Stimulated activated CD8-positive, alpha-beta memory T cell treated with anti-CD3 and anti-CD28 coated beads, Interleukin-2, amount 100 ng/mL, for 48 hours (primary cell): ENCODE measurements at regions not wholly inside any gene's neighbourhood (a gene's known extent, or its start where the extent isn't known, plus 50 kb on each side); places are given as distances from the start of the nearest gene placed in this dataset.
"Not testable (repeated sequence)": the region's sequence is repeated elsewhere in the genome, so short reads cannot be mapped to it uniquely, and the experiment has no call there.

Experiments
- DNase-seq, 2 donors: peaks; one replicate each; pipeline ENCODE4 v3.0.0-alpha.2; 2020; ENCODE audit warnings: low read depth in 2 of 2

GRCh38 chr2:173547499-173547898 is 192.8 kb downstream of the CDCA7 start:
- DNase-seq = no peak

GRCh38 chr2:173550143-173550542 is 195.5 kb downstream of the CDCA7 start:
- DNase-seq = no peak

DNA sequence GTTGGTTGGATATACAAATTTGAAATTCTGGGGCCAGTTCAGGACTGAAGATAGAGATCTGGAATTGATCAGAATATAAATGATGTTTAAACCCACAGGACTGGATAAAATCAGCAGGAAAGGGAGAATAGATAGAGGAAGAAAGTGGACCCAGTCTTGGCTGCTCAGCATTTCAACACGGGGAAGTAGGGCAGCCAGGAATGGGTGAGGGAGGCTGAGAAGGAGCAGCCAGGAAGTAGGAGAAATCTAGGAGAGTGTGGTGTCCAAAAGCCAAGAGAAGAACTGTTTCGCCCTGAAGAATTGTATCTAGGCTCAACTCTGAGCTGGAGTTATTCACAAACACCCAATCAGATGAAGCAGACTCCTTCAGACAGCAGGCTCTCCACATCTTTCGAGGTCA is 197.9 kb downstream of the CDCA7 start:
- no peak for DNase-seq

- no peak for DNase-seq
Observed at GRCh38 chr2:173553593-173553992, 198.9 kb downstream of the CDCA7 start.

DNA sequence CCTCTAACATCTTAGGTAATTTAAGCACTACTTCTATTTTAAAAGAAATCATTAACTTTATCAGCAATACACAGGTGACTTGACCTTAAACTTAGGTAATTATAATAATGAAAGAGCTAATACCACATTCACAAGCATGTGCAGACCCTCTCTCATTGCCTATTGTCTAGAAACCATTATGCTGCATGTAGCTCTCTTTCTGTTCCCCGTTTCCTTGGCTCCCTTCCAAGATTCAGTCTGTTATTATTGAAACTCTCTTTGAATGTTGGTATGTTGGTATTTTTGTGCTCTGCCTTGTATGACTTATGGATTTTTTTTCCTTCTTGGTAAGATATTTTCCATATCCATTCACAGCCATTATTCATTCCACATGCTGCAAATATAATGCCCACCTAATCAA is 201.2 kb downstream of the CDCA7 start:
- DNase-seq = no peak

- no peak for DNase-seq
Observed at GRCh38 chr2:173556816-173557215, 202.1 kb downstream of the CDCA7 start.

DNA sequence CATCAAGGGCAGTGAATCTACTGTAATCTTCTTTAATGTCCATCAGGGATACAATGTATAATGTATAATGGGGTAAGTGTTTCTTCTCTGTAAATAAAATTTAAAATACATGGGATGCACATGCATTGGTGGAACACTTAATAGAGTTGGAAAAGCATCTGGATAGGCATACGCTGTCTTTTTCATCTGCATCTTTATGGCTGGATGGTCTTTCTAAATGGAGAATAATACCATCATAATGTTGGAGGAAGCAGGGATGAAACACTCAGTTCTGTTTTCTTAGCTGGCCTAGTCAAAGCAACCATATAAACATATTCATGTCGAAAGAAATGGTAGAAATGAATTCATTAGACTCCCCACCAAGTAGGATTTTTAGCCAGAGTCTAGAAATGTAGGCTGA is 202.8 kb downstream of the CDCA7 start:
- no peak for DNase-seq

DNA sequence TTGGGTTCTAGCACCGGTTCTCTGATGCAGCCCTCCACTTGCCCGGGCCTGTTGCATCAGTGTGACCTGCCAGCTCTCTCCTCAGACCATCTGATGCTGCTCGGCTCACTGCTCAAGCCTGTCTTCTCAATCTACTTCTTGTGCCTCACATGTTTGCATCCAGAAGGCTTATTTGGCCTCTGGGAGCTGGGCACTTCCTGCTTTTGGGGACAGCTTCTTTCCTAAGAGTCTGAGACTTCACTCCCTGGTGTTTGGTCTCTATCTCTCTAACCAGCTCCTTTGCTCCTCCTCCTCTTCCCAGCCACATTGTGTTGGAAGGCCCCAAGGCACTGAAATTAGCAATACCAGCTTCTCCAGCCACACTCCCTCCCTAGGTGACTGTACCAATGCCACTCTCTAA is 212.8 kb downstream of the CDCA7 start:
- DNase-seq = no peak

- no peak for DNase-seq
Observed at GRCh38 chr2:173568054-173568453, 213.4 kb downstream of the CDCA7 start.

DNA sequence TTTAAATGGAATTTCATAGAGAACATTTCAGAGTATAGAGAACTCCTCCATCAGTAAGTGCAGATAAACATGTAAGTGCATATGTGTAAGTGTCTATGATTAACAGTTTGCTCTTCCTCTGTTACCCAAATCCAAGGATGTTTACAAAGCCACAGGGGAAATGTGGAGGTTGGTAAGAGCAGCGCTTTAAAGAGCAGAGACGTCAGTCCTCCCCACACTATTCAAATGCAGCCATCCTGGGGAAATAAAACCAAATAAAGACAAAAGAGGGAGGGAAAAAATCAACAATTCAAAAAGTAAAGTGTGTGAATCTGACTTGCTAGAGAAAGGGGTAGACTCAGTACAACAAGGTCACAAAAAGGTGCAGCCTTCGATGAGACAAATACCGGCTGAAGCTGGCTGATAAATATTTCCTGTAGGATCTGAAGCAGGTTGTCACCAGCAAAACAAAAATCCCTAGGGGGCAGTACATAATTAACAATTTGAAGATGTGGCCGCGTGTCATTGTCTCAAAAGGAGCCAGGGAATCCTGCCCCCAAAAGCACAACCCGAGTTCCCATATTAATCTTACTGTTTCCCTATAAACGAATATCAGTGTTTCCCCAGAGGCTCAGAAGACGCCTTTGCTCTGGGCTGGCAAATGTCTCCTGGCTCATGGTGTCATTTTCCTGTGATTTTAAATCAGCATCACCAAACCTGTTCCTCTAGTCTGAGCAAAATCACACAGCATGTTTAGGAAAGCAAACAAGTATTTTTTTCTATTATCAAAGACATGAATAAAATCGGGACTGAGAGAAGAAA is 216.5 kb downstream of the CDCA7 start:
- no peak for DNase-seq

GRCh38 chr2:173571887-173572680 is 217.4 kb downstream of the CDCA7 start:
- no peak for DNase-seq

GRCh38 chr2:173572848-173573247 is 218.2 kb downstream of the CDCA7 start:
- DNase-seq = no peak

DNA sequence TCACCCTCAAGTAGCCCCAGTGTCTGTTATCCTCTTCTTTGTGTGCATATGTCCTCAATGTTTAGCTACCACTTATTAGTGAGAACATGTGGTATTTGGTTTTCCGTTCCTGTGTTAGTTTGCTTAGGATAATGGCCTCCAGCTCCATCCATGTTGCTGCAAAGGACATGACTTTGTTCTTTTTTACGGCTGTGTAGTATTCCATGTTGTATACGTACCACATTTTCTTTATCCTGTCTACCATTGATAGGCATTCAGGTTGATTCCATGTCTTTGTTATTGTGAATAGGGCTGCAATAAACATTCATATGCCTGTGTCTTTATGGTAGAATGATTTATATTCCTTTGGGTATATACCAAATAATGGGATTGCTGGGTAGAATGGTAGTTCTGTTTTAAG is 219.1 kb downstream of the CDCA7 start:
- not testable (repeated sequence) for DNase-seq

- DNase-seq = no peak
Observed at GRCh38 chr2:173574324-173575112, 219.8 kb downstream of the CDCA7 start.

DNA sequence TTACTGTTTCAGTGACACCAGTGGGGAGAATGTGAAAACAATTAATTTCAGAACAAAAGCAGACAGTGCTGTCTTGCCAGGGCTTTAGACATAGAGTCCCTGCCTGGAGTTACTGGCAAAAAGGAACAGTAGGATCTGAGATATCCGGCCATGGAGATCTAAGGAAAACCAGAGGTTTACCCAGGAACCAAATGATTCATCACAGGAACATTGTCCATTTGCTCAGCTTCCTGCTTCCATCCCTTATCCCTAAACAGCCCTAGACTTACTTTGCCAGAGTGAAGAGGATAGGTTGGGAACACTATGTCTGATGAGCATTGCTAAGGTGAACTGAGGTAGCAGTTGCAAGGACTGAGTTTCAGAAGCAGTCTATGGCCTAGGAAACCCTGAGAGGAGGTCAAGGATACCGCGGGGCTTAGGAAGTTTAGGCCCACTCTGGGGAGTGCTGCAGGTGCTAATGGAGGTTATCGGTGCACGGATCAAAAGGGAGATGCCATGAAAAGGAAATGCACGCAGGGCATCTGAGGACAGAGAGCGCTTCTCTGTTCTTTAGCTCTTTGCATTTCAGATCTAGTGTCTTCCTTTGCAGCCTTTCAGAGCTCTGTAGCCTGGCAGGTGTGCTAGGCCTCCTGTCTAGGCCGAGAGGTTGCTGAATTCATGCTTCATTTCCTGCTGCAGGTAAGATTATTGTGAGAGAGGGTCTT is 223.9 kb downstream of the CDCA7 start:
- DNase-seq = no peak

DNA sequence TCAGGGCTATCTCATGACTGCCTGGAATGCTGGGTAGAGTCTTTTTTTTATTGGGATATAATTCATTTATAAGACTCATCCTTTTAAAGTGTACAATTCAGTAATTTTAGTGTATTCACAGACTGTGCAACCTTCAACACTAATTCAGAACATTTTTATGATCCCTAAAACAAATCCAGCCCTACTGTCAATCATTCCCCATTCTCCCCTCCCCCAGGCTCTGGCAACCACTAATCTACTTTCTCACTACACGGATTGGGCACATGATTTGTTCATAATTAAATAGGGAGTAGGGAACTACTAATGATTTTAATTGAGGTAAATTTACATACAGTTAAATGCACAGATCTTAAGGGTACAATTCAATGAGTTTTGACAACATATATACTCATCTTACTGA is 225.7 kb downstream of the CDCA7 start:
- no peak for DNase-seq

DNA sequence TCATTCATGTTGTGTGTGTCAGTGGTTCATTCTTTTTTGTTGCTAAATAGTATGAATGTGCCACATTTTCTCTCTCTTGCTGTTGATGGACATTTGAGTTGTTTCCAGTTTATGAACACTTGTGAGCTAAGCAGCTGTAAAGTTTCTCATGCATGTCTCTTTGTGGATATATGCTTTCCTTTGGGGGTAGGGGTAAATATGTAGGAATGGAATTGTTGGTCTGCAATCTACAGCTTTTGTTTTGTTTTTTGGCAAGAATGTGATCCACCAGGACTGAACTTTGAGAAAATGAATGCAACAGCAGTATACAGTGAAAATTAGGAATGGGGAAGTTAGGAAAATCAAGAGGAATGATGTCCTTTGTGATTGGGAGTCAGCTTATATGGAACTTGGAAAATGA is 226.3 kb downstream of the CDCA7 start:
- no peak for DNase-seq

- no peak for DNase-seq
Observed at GRCh38 chr2:173583196-173583595, 228.5 kb downstream of the CDCA7 start.

DNA sequence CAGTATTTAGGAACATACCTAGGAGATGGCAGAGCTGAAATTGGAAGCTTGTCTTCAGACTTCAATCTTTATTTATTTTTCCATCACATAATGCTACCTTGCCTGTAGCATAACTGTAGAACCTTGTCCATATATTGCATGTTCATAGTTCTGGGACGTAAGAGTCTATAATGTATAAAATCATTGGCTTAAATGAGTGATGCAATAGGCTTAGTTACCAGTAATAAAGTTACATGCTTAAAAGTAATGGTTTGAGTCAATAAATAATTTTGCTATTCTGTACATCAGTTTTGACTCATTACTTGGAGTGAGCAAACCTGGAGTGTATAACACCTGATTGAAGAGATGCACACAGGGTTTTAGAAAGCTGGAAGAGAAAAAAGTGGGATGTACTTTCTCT is 229.3 kb downstream of the CDCA7 start:
- DNase-seq = no peak

DNA sequence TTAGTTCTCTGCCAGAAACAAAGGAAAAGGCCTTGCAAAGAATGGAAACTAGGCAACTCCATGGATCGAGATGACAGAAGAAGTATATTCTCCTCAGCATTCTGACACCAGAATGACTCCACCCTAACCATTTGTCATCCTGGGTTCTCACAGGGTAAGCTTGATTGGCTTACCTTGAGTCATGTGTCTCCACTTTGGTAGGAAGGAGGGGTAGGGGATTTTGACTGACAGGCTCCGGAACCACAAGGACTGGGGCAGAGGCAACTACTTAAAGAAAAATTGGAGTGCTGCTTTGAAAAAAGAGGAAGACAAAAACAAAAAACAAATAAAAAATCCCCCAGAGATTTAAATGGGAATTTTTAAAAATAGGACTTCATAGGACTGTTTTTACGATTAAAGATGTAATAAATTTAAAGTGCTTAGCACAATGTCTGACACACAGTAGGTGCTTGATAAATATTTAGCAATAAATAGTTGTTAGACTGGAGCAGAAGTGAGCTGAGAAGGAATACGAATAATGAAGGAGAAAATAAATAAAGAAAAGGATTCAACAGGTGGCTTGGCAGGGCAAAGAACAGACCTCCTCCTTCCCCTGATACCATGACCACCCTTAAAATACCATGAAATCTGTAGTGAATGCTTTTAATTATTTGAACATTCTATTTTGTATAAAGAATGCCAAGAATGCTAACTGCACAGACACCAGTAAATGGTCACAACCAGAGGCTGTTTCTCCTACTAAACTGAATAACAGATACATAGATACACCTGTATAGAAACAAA is 230.2 kb downstream of the CDCA7 start:
- no peak for DNase-seq

GRCh38 chr2:173588931-173589369 is 234.3 kb downstream of the CDCA7 start:
- no peak for DNase-seq
